ENCODE measurements at regions not wholly inside any gene's neighbourhood (a gene's known extent, or its start where the extent isn't known, plus 50 kb on each side); places are given as distances from the start of the nearest gene placed in this dataset.
A peak's percentile ranks its signal among the peaks of the same experiment; 100 is the strongest.

- H3K27ac Mint-ChIP-seq (ENCODE audit: unreplicated experiment) = no peak overlapping the region
- H3K36me3 Mint-ChIP-seq (ENCODE audit: low read depth) = no peaks in the 10 kb centered on the region
- TF ChIP-seq, protein P1, sequence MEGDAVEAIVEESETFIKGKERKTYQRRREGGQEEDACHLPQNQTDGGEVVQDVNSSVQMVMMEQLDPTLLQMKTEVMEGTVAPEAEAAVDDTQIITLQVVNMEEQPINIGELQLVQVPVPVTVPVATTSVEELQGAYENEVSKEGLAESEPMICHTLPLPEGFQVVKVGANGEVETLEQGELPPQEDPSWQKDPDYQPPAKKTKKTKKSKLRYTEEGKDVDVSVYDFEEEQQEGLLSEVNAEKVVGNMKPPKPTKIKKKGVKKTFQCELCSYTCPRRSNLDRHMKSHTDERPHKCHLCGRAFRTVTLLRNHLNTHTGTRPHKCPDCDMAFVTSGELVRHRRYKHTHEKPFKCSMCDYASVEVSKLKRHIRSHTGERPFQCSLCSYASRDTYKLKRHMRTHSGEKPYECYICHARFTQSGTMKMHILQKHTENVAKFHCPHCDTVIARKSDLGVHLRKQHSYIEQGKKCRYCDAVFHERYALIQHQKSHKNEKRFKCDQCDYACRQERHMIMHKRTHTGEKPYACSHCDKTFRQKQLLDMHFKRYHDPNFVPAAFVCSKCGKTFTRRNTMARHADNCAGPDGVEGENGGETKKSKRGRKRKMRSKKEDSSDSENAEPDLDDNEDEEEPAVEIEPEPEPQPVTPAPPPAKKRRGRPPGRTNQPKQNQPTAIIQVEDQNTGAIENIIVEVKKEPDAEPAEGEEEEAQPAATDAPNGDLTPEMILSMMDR (conservative IDR thresholded peaks at IDR 0.05) = no peak
- no peak overlapping the region for H3K4me3 Mint-ChIP-seq
- DNase-seq (ENCODE audit: low read depth, low spot score) = no peak
- H3K4me1 Mint-ChIP-seq = no peaks in the 10 kb centered on the region
- peaks cover 3% of the 10 kb centered on the region for H3K9me3 Mint-ChIP-seq
- no peaks in the 10 kb centered on the region for H3K27me3 Mint-ChIP-seq (ENCODE audit: low read depth)
Measured at GRCh38 chr1:13981142-13981541, 281.2 kb downstream of the PRDM2 start.

DNA sequence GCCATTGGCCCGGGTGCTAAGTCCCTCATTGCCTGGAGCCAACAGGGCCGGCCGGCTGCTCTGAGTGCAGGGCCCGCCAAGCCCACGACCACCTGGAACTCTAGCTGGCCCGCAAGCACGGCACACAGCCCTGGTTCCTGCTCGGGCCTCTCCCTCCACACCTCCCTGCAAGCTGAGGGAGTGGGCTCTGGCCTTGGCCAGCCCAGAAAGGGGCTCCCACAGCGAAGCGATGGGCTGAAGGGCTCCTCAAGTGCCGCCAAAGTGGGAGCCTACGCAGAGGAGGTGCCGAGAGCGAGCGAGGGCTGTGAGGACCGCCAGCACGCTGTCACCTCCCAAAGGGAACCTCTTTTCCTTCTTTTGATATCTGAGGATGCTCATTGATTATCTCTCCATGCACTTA lies 283.4 kb downstream of the PRDM2 start:
- Mint-ChIP-seq H3K27me3 (ENCODE audit: low read depth) (peaks cover 4% of the 10 kb centered on the region), H3K4me1 (no peaks in the 10 kb centered on the region), H3K36me3 (ENCODE audit: low read depth) (no peaks in the 10 kb centered on the region), H3K27ac (ENCODE audit: unreplicated experiment) (no peak overlapping the region), H3K9me3 (peaks cover 4% of the 10 kb centered on the region), H3K4me3 (no peak overlapping the region)
- TF ChIP-seq, protein P1 (conservative IDR thresholded peaks at IDR 0.05) = no peak
- DNase-seq (ENCODE audit: low read depth, low spot score) = no peak

DNA sequence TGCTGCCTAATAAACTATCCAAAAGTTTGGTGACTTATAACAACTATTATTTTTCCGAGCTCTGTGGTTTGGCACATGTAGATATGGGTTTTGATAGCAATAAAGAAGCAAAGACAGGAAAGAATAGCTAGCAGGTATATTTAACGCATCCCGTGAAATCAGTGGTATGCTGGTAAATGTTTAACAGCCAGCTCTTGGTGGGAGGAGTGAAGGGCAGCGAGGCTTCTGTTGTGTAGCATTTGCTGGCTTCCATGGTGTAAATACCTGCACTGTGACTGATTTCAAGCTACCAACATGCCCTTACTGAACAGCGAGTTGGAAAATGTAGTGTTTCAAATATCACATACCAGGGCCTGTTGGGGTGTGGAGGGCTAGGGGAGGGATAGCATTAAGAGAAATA lies 291.0 kb downstream of the PRDM2 start:
- Mint-ChIP-seq H3K4me3 (no peak overlapping the region), H3K27me3 (ENCODE audit: low read depth) (peaks cover 4% of the 10 kb centered on the region), H3K4me1 (peaks cover 15% of the 10 kb centered on the region), H3K27ac (ENCODE audit: unreplicated experiment) (no peak overlapping the region), H3K36me3 (ENCODE audit: low read depth) (peaks cover 9% of the 10 kb centered on the region), H3K9me3 (peaks cover 13% of the 10 kb centered on the region)
- TF ChIP-seq, protein P1 (conservative IDR thresholded peaks at IDR 0.05) = no peak
- no peak for DNase-seq (ENCODE audit: low read depth, low spot score)

DNA sequence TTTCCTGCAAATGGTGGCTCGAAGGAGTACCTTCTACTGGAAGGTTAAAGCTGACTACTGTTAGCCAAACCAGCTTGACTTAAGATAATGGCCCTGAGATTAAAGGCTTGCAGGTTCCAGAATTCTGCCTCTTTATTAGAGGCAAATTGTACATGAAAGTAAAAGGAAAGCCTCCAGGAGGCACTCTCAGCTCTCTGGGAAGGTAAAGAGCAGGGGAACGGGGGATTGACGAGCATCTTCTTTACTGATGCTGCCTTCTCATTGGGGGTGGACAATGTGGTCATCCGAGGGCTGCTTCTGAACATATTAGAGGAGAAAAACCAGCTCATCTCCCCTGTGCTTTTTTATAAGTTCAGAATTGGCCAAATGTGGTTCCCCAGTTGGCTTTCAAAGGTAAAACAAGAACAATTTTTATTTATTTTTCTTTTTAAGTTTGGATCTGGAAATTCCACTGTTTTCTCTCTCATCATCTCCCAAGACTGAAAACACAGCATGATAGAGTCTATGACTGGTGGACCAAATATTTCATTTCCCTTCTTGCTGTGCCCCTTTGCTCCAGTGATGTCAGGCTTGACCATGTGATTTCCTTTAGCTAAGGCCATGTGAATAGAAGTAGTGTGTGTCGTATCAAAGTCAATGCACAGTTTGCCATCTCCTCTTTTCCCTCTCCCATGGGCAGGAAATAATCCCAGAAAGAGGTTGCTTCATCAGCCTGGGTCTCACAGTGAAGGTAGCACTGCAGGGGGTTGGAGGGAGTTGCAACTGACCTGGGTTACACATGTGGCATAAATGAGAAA lies 292.7 kb downstream of the PRDM2 start:
- H3K27me3 Mint-ChIP-seq (ENCODE audit: low read depth) = peaks cover 2% of the 10 kb centered on the region
- TF ChIP-seq, protein P1 (conservative IDR thresholded peaks at IDR 0.05) = no peak
- no peak overlapping the region for H3K27ac Mint-ChIP-seq (ENCODE audit: unreplicated experiment)
- DNase-seq (ENCODE audit: low read depth, low spot score) = no peak
- H3K4me3 Mint-ChIP-seq = no peak overlapping the region
- peaks cover 14% of the 10 kb centered on the region for H3K36me3 Mint-ChIP-seq (ENCODE audit: low read depth)
- peaks cover 15% of the 10 kb centered on the region for H3K4me1 Mint-ChIP-seq
- peaks cover 20% of the 10 kb centered on the region for H3K9me3 Mint-ChIP-seq

GRCh38 chr1:13994386-13994785 lies 294.4 kb downstream of the PRDM2 start:
- peak overlapping the region; percentile 41 for H3K27ac Mint-ChIP-seq (ENCODE audit: unreplicated experiment)

More at GRCh38 chr1:13994386-13994785, 294.4 kb downstream of the PRDM2 start:
- no peak overlapping the region for H3K4me3 Mint-ChIP-seq
- no peak for DNase-seq (ENCODE audit: low read depth, low spot score)
- H3K9me3 Mint-ChIP-seq = peaks cover 22% of the 10 kb centered on the region
- TF ChIP-seq, protein P1 (conservative IDR thresholded peaks at IDR 0.05) = no peak
- H3K36me3 Mint-ChIP-seq (ENCODE audit: low read depth) = peaks cover 16% of the 10 kb centered on the region
- peaks cover 15% of the 10 kb centered on the region for H3K4me1 Mint-ChIP-seq
- peaks cover 3% of the 10 kb centered on the region for H3K27me3 Mint-ChIP-seq (ENCODE audit: low read depth)
